ENCODE measurements at regions not wholly inside any gene's neighbourhood (a gene's known extent, or its start where the extent isn't known, plus 50 kb on each side); places are given as distances from the start of the nearest gene placed in this dataset.

DNA sequence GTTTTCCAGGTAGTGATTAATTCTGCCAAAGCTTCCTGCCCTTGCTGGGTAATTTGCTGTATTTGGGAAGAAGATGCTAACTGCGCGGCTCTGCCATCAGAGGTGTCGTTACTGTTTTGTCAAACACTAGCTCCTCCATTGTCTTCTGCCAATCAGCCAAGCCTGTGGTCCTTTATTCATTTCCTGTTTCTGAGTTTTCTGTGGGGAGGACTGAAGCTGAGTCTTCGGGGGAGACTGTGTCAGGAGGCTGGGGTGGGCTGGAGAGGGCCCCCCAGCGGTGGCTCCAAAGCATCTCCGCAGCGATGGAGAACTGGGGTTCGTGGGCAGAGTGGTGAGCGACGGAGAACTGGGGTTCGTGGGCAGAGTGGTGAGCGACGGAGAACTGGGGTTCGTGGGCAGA, 322.9 kb upstream of the B3GAT1 start:
- ChIA-PET POLR2A (no interaction called here), RAD21 (ENCODE audit: low non-redundant PET in 1 of 2, low total read pairs in 2 of 2, uncharacterized antibody in 2 of 2, unreplicated experiment in 2 of 2) (no interaction called here), CTCF (no interaction called here)
- ATAC-seq (no peak), DNase-seq (ENCODE audit: low read depth, low spot score) (no peak)
- peaks cover 18% of the 10 kb centered on the region; the same call in 1 of the 2 replicates for H3K27me3 ChIP-seq (ENCODE audit: insufficient read depth, low read length)
- no peaks in the 10 kb centered on the region for H3K79me2 ChIP-seq (ENCODE audit: insufficient read depth, low read length)
- H3K9ac ChIP-seq (ENCODE audit: low read length), result no peak overlapping the region
- H3K9me3 ChIP-seq (ENCODE audit: control insufficient read depth in 1 of 2, insufficient read depth in 1 of 2, low read depth in 1 of 2, low read length in 2 of 2), result no peaks in the 10 kb centered on the region
- no peak for TF ChIP-seq CBX3 (IDR thresholded peaks at IDR 0.05; ENCODE audit: low read depth)
- no peak for TF ChIP-seq ZNF274 (IDR thresholded peaks at IDR 0.05; ENCODE audit: low read depth, low read length)
- no peak for TF ChIP-seq POLR2AphosphoS5 (IDR thresholded peaks at IDR 0.05; ENCODE audit: low read depth, low read length)
- TF ChIP-seq CEBPB (IDR thresholded peaks at IDR 0.05; ENCODE audit: low read depth), result no peak
- TF ChIP-seq, protein P1, sequence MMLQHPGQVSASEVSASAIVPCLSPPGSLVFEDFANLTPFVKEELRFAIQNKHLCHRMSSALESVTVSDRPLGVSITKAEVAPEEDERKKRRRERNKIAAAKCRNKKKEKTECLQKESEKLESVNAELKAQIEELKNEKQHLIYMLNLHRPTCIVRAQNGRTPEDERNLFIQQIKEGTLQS (IDR thresholded peaks at IDR 0.05), result no peak
- TF ChIP-seq CTCF (IDR thresholded peaks at IDR 0.05 in 2 of 3, conservative IDR thresholded peaks at IDR 0.05 in 1 of 3; ENCODE audit: borderline replicate concordance in 1 of 3, insufficient read depth in 1 of 3, low read depth in 2 of 3, low read length in 2 of 3), result no peak
- no peak for TF ChIP-seq EZH2phosphoT487 (IDR thresholded peaks at IDR 0.05; ENCODE audit: borderline replicate concordance)
- no peak for TF ChIP-seq SIN3A (IDR thresholded peaks at IDR 0.05; ENCODE audit: low read depth)
- no peak for TF ChIP-seq YY1 (IDR thresholded peaks at IDR 0.05; ENCODE audit: extremely low read depth, insufficient replicate concordance, low read depth, low read length)
- no peak for TF ChIP-seq TCF7L2 (IDR thresholded peaks at IDR 0.05; ENCODE audit: borderline replicate concordance, extremely low read depth, insufficient read depth, insufficient read length)
- TF ChIP-seq ZFX (IDR thresholded peaks at IDR 0.05), result no peak
- TF ChIP-seq EGR1 (IDR thresholded peaks at IDR 0.05; ENCODE audit: low read depth), result no peak
- no peak for TF ChIP-seq JUND (IDR thresholded peaks at IDR 0.05)
- no peak for TF ChIP-seq FOSL1 (IDR thresholded peaks at IDR 0.05; ENCODE audit: low read depth)
- TF ChIP-seq RAD21 (IDR thresholded peaks at IDR 0.05; ENCODE audit: low read depth), result no peak
- no peaks in the 10 kb centered on the region for H4K20me1 ChIP-seq (ENCODE audit: insufficient read depth)
- no peak overlapping the region for H3K27ac ChIP-seq (ENCODE audit: low read depth, low read length)
- H3K4me2 ChIP-seq (ENCODE audit: low read length), result no peak overlapping the region
- no peak overlapping the region for H3K4me3 ChIP-seq (replicated peaks in 1 of 2; ENCODE audit: low read depth in 1 of 2, low read length in 2 of 2)
- BruUV-seq (replicated peaks), result no TSS peak
- no peak overlapping the region for H2AFZ ChIP-seq (ENCODE audit: low read depth, low read length, poor library complexity, severe bottlenecking)
- H3K36me3 ChIP-seq (ENCODE audit: control insufficient read depth in 1 of 2, insufficient read depth in 2 of 2, low read length in 2 of 2), result no peaks in the 10 kb centered on the region
- intact Hi-C loops (cut with micrococcal nuclease), result no loop called here
- no peaks in the 10 kb centered on the region for H3K9me2 ChIP-seq (ENCODE audit: insufficient read depth)
- H3K4me1 ChIP-seq (ENCODE audit: control insufficient read depth in 1 of 2, insufficient read depth in 2 of 2, low read length in 2 of 2), result no peaks in the 10 kb centered on the region

Measured in HCT116 (cell line).